ENCODE measurements at regions not wholly inside any gene's neighbourhood (a gene's known extent, or its start where the extent isn't known, plus 50 kb on each side); places are given as distances from the start of the nearest gene placed in this dataset.

DNA sequence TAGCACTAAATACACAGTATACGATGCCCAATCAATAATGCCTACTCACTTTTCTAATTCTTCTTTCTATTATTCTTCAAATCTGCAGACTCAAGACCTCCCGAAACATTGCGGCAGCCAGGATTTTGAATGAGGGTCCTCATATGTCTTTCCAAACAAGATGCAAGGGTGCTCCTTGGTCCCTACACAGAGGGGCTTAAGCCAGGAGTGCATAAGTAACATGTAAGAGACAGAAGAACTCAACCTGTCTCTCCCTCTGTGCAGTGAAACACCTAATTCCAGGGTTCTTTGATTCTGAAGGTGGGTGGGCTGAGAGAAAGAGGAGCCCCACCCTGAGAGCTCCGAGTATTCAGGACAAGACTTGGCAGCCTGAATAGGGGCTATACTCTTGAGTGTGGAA, 117.6 kb downstream of the ZNF280B start:
- TF ChIP-seq, protein P1, sequence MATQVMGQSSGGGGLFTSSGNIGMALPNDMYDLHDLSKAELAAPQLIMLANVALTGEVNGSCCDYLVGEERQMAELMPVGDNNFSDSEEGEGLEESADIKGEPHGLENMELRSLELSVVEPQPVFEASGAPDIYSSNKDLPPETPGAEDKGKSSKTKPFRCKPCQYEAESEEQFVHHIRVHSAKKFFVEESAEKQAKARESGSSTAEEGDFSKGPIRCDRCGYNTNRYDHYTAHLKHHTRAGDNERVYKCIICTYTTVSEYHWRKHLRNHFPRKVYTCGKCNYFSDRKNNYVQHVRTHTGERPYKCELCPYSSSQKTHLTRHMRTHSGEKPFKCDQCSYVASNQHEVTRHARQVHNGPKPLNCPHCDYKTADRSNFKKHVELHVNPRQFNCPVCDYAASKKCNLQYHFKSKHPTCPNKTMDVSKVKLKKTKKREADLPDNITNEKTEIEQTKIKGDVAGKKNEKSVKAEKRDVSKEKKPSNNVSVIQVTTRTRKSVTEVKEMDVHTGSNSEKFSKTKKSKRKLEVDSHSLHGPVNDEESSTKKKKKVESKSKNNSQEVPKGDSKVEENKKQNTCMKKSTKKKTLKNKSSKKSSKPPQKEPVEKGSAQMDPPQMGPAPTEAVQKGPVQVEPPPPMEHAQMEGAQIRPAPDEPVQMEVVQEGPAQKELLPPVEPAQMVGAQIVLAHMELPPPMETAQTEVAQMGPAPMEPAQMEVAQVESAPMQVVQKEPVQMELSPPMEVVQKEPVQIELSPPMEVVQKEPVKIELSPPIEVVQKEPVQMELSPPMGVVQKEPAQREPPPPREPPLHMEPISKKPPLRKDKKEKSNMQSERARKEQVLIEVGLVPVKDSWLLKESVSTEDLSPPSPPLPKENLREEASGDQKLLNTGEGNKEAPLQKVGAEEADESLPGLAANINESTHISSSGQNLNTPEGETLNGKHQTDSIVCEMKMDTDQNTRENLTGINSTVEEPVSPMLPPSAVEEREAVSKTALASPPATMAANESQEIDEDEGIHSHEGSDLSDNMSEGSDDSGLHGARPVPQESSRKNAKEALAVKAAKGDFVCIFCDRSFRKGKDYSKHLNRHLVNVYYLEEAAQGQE (IDR thresholded peaks at IDR 0.05; ENCODE audit: low read depth) = no peak
- TF ChIP-seq FOXM1 (IDR thresholded peaks at IDR 0.05; ENCODE audit: borderline replicate concordance, low read depth) (no peak), EGR1 (IDR thresholded peaks at IDR 0.05) (no peak), TEAD4 (IDR thresholded peaks at IDR 0.05) (no peak), TAF1 (IDR thresholded peaks at IDR 0.05; ENCODE audit: low read depth) (no peak), CEBPB (IDR thresholded peaks at IDR 0.05) (no peak), CREB1 (IDR thresholded peaks at IDR 0.05; ENCODE audit: low read depth) (no peak), ZBTB7A (IDR thresholded peaks at IDR 0.05; ENCODE audit: low read depth) (no peak), RAD21 (IDR thresholded peaks at IDR 0.05; ENCODE audit: low read depth) (no peak), YY1 (IDR thresholded peaks at IDR 0.05; ENCODE audit: low read depth) (no peak), EP300 (IDR thresholded peaks at IDR 0.05; ENCODE audit: borderline replicate concordance) (no peak), TCF12 (IDR thresholded peaks at IDR 0.05; ENCODE audit: low read depth) (no peak), NFIC (IDR thresholded peaks at IDR 0.05) (no peak)
- TF ChIP-seq, protein P2, sequence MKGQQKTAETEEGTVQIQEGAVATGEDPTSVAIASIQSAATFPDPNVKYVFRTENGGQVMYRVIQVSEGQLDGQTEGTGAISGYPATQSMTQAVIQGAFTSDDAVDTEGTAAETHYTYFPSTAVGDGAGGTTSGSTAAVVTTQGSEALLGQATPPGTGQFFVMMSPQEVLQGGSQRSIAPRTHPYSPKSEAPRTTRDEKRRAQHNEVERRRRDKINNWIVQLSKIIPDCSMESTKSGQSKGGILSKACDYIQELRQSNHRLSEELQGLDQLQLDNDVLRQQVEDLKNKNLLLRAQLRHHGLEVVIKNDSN (IDR thresholded peaks at IDR 0.05) = no peak
- TF ChIP-seq, protein P3, sequence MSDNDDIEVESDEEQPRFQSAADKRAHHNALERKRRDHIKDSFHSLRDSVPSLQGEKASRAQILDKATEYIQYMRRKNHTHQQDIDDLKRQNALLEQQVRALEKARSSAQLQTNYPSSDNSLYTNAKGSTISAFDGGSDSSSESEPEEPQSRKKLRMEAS (IDR thresholded peaks at IDR 0.05) = no peak

DNA sequence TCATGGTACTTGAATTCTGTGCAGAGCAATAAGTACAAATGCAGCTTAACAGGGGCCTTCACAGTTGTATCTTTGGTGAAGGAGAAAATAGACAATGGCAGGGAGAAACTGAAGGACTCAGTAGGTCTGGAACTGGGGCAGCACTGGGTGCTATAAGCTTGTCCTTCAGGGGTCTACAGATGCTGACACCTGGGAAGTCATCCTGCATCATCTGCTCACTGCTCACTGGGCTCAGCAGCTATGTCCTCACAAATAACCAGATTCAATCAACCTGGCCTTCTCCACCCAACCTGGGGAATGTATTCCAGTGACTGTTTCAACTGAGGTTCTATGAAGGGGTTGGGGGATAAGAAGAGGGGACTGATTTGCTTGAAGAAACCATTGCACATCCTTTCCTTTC, 117.0 kb downstream of the ZNF280B start:
- TF ChIP-seq TEAD4 (IDR thresholded peaks at IDR 0.05) = no peak
- TF ChIP-seq FOXM1 (IDR thresholded peaks at IDR 0.05; ENCODE audit: borderline replicate concordance, low read depth) = no peak
- no peak for TF ChIP-seq RAD21 (IDR thresholded peaks at IDR 0.05; ENCODE audit: low read depth)
- no peak for TF ChIP-seq TAF1 (IDR thresholded peaks at IDR 0.05; ENCODE audit: low read depth)
- TF ChIP-seq EGR1 (IDR thresholded peaks at IDR 0.05) = no peak
- no peak for TF ChIP-seq CREB1 (IDR thresholded peaks at IDR 0.05; ENCODE audit: low read depth)
- no peak for TF ChIP-seq CEBPB (IDR thresholded peaks at IDR 0.05)
- TF ChIP-seq NFIC (IDR thresholded peaks at IDR 0.05) = no peak
- TF ChIP-seq, protein P1 (IDR thresholded peaks at IDR 0.05; ENCODE audit: low read depth) = no peak
- TF ChIP-seq, protein P3 (IDR thresholded peaks at IDR 0.05) = no peak
- TF ChIP-seq YY1 (IDR thresholded peaks at IDR 0.05; ENCODE audit: low read depth) = no peak

DNA sequence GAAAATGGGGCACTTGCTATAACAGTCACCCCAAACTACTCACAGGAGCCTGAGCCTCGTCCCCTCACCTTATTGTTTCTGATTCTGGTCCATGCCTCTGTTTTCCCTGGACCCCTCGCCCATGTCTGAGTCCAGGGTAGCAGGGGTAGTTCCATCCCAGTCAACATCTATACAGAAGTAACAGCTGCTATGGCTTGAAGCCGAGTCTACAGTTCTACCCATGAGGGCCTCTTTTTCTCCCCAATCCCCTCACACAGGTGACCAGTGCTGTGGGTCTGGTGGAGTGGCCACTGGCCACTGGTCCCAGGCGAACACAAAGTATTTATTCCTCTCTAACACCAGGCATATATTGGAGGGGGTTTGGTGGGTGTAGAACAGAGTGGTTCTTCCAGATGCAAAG, 116.4 kb downstream of the ZNF280B start:
- TF ChIP-seq TAF1 (IDR thresholded peaks at IDR 0.05; ENCODE audit: low read depth) (no peak), EGR1 (IDR thresholded peaks at IDR 0.05) (no peak), CREB1 (IDR thresholded peaks at IDR 0.05; ENCODE audit: low read depth) (no peak)

DNA sequence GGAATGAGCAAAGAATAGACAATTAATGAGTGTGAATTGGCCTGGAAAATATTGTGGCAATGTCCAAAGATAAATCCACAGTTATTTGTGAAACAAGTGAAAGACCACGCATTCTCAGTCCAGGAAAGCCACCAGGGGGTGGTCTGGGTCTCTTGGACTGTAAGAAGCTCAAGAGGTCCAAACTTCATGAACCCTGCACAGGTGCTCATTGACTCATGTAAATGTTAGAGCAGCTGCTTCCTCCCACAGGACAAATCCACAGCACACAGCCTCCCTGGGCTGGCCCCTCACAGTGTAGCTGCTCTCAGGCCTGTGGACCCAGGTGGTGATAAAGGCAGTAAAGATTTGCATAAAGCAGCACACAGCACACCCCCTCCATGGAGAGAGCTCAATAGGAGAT, 114.0 kb downstream of the ZNF280B start:
- TF ChIP-seq CEBPB (IDR thresholded peaks at IDR 0.05) = no peak
- TF ChIP-seq TEAD4 (IDR thresholded peaks at IDR 0.05) = no peak
- TF ChIP-seq FOXM1 (IDR thresholded peaks at IDR 0.05; ENCODE audit: borderline replicate concordance, low read depth) = no peak
- TF ChIP-seq, protein P2 (IDR thresholded peaks at IDR 0.05) = no peak
- TF ChIP-seq RAD21 (IDR thresholded peaks at IDR 0.05; ENCODE audit: low read depth) = no peak
- TF ChIP-seq TAF1 (IDR thresholded peaks at IDR 0.05; ENCODE audit: low read depth) = no peak
- TF ChIP-seq EGR1 (IDR thresholded peaks at IDR 0.05) = no peak
- TF ChIP-seq, protein P1 (IDR thresholded peaks at IDR 0.05; ENCODE audit: low read depth) = no peak
- TF ChIP-seq, protein P3 (IDR thresholded peaks at IDR 0.05) = no peak
- TF ChIP-seq NFIC (IDR thresholded peaks at IDR 0.05) = no peak
- no peak for TF ChIP-seq YY1 (IDR thresholded peaks at IDR 0.05; ENCODE audit: low read depth)
- no peak for TF ChIP-seq ZBTB7A (IDR thresholded peaks at IDR 0.05; ENCODE audit: low read depth)
- no peak for TF ChIP-seq EP300 (IDR thresholded peaks at IDR 0.05; ENCODE audit: borderline replicate concordance)
